ENCODE measurements at regions not wholly inside any gene's neighbourhood (a gene's known extent, or its start where the extent isn't known, plus 50 kb on each side); places are given as distances from the start of the nearest gene placed in this dataset.

DNA sequence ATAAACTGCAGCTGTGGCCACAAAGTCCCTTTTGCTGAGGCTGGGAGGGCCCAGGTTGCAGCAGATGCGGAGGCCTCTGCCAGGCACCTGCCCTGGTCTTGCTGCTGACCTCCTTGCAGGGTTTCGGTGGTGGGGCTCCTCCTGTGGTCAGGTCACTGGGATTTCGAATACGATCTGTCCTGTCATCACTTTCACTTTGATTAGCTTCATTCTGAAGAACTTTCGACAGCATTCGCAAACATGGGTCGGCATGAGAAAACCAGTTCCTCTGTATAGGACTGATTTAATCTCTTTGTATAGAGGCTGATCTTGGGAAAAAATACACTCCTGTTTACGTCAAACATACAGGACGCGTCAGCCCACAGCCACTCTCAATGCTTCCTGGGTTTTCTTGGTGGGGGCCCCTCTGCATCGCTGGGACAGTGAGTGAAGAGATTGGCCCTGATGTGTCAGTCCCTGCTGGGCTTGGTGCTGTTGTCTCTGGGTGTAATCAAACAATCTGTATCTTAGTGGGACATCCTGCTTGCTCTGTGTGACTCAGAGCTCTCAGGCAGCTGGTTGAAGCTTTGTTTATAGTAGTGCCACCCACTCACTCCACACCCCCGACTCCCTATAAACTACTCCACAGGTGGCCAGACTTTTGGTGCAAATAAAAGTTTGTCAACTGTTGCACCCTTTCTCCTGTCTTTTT is 209.4 kb upstream of the CXCR4 start:
- TF ChIP-seq ZNF384 (IDR thresholded peaks at IDR 0.05) = no peak
- no peak for TF ChIP-seq ARNT (IDR thresholded peaks at IDR 0.05)
- no peak for TF ChIP-seq NFRKB (IDR thresholded peaks at IDR 0.05)
- no peak for TF ChIP-seq FOXA1 (IDR thresholded peaks at IDR 0.05)
- no peak for TF ChIP-seq FOXK2 (IDR thresholded peaks at IDR 0.05)
- no peak for TF ChIP-seq SUZ12 (IDR thresholded peaks at IDR 0.05)
- no peak for TF ChIP-seq ELF4 (IDR thresholded peaks at IDR 0.05)
- TF ChIP-seq CTBP1 (IDR thresholded peaks at IDR 0.05; ENCODE audit: borderline replicate concordance) = no peak
- TF ChIP-seq HDGF (IDR thresholded peaks at IDR 0.05; ENCODE audit: borderline replicate concordance) = no peak
- TF ChIP-seq FOXM1 (IDR thresholded peaks at IDR 0.05; ENCODE audit: borderline replicate concordance) = no peak
- no peak for TF ChIP-seq L3MBTL2 (conservative IDR thresholded peaks at IDR 0.05)
- TF ChIP-seq TARDBP (IDR thresholded peaks at IDR 0.05) = no peak
- peak; percentile 9 for DNase-seq (ENCODE audit: extremely low spot score)
- ChIA-PET POLR2A (no interaction called here), CTCF (no interaction called here)

DNA sequence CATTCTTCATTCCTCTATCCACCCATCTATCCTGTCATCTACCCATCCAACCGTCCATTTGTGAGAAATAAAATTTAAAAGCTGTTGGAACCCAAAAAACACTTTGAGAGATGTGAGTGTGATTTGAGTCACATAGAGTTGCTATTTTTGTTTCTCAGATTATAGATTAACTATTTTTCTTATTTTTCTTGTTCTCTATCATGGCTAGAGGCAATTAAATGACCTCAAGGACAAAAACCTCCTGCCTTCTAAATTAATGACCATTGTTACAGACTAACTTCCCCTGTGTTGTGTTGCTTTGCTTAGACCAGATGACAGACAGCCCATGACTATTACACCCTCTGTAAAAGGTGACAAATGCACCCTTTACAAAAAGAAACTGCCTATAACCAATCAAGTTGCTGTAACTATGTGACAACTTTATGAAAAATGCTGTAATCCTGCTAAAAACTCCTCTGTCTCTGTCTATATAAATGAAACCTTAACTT is 207.9 kb upstream of the CXCR4 start:
- CTCF ChIA-PET = no interaction called here

DNA sequence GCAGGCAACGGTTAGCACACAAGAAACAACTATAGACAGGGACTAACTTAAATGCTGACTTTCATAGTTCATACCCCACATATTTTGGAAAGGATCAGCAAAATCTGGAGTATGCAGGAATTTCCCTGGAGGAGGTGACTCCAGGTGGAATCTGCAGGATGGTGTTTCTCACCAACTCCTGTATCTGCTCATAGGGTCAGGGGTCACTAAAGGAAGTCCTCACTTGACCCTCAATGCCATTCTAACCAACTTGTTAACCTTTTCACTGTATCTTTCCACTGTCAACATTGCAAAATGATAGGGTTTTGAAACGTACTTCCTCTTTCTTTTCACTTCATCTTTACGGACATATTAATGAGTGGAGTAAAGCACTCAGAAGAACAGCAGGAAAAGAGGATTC is 207.0 kb upstream of the CXCR4 start:
- POLR2A ChIA-PET = no interaction called here

More for the DNA sequence above, 207.9 kb upstream of the CXCR4 start:
- no peak for DNase-seq (ENCODE audit: extremely low spot score)
- POLR2A ChIA-PET = no interaction called here
- no peak for TF ChIP-seq NFRKB (IDR thresholded peaks at IDR 0.05)

DNA sequence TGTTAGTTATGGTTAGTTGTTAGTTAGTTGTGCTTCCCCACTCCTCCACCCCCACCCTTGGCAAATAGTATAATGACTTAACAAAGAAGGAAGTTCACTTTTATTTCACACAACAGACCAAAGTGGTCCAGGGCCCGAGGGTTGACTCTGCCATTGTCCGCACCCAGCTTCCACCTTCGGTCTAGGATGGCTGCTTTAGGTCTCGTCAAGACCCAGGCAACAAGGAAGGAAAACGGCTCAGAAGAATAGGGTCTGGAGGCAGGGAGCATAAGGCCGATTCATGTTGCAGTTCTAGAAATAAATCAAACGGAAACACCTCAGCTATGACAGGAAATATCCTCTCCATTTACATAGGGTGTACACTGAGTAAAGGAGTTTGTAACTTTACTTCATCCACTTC is 206.0 kb upstream of the CXCR4 start:
- no peak for DNase-seq (ENCODE audit: extremely low spot score)
- CTCF ChIA-PET = no interaction called here
- TF ChIP-seq ELF4 (IDR thresholded peaks at IDR 0.05) (no peak), FOXK2 (IDR thresholded peaks at IDR 0.05) (no peak), ARNT (IDR thresholded peaks at IDR 0.05) (no peak), PKNOX1 (IDR thresholded peaks at IDR 0.05) (no peak), ZNF384 (IDR thresholded peaks at IDR 0.05) (no peak), SUZ12 (IDR thresholded peaks at IDR 0.05) (no peak), FOXM1 (IDR thresholded peaks at IDR 0.05; ENCODE audit: borderline replicate concordance) (no peak), BHLHE40 (IDR thresholded peaks at IDR 0.05; ENCODE audit: borderline replicate concordance) (no peak), CTBP1 (IDR thresholded peaks at IDR 0.05; ENCODE audit: borderline replicate concordance) (no peak), L3MBTL2 (conservative IDR thresholded peaks at IDR 0.05) (no peak), NFRKB (IDR thresholded peaks at IDR 0.05) (no peak)
- POLR2A ChIA-PET = no interaction called here

More for the DNA sequence above, 207.0 kb upstream of the CXCR4 start:
- no peak for DNase-seq (ENCODE audit: extremely low spot score)
- CTCF ChIA-PET = no interaction called here
- TF ChIP-seq SP1 (IDR thresholded peaks at IDR 0.05) = no peak
- TF ChIP-seq ZNF384 (IDR thresholded peaks at IDR 0.05) = no peak
- no peak for TF ChIP-seq FOXM1 (IDR thresholded peaks at IDR 0.05; ENCODE audit: borderline replicate concordance)
- no peak for TF ChIP-seq TARDBP (IDR thresholded peaks at IDR 0.05)
- TF ChIP-seq LEF1 (IDR thresholded peaks at IDR 0.05; ENCODE audit: borderline replicate concordance) = no peak
- TF ChIP-seq L3MBTL2 (conservative IDR thresholded peaks at IDR 0.05) = no peak
- no peak for TF ChIP-seq CTBP1 (IDR thresholded peaks at IDR 0.05; ENCODE audit: borderline replicate concordance)
- no peak for TF ChIP-seq NFRKB (IDR thresholded peaks at IDR 0.05)
- no peak for TF ChIP-seq SUZ12 (IDR thresholded peaks at IDR 0.05)
- no peak for TF ChIP-seq ARNT (IDR thresholded peaks at IDR 0.05)
- TF ChIP-seq ELF4 (IDR thresholded peaks at IDR 0.05) = no peak
- TF ChIP-seq FOXK2 (IDR thresholded peaks at IDR 0.05) = no peak
- no peak for TF ChIP-seq PKNOX1 (IDR thresholded peaks at IDR 0.05)
- TF ChIP-seq HDGF (IDR thresholded peaks at IDR 0.05; ENCODE audit: borderline replicate concordance) = no peak
- no peak for TF ChIP-seq BHLHE40 (IDR thresholded peaks at IDR 0.05; ENCODE audit: borderline replicate concordance)
- TF ChIP-seq FOXA1 (IDR thresholded peaks at IDR 0.05) = no peak

DNA sequence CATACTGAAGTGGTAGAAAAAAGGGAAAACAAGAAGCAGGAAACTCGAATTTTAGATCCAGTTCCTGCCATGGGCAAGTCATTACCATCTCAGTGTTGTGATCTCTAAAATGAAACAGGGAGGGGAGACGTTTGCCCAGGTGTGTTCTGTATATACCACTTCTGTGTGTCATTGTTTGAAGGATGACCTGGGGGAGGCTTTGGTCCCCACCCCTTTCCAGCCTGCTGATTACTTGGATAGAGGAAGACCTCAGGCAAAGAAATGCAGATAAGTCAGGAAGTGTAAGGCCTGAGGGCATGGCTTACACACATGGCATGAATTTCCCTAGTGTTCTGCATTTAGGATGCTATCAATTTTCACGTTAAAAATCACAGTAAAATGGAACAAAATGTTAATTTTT is 205.2 kb upstream of the CXCR4 start:
- ChIA-PET CTCF (no interaction called here), POLR2A (no interaction called here)
- TF ChIP-seq SUZ12 (IDR thresholded peaks at IDR 0.05) = no peak
- no peak for TF ChIP-seq LEF1 (IDR thresholded peaks at IDR 0.05; ENCODE audit: borderline replicate concordance)
- TF ChIP-seq ZNF384 (IDR thresholded peaks at IDR 0.05) = no peak
- no peak for TF ChIP-seq ARNT (IDR thresholded peaks at IDR 0.05)
- TF ChIP-seq FOXM1 (IDR thresholded peaks at IDR 0.05; ENCODE audit: borderline replicate concordance) = no peak
- TF ChIP-seq CTBP1 (IDR thresholded peaks at IDR 0.05; ENCODE audit: borderline replicate concordance) = no peak
- TF ChIP-seq SP1 (IDR thresholded peaks at IDR 0.05) = no peak
- no peak for TF ChIP-seq HDGF (IDR thresholded peaks at IDR 0.05; ENCODE audit: borderline replicate concordance)
- TF ChIP-seq NFRKB (IDR thresholded peaks at IDR 0.05) = no peak
- TF ChIP-seq FOXA1 (IDR thresholded peaks at IDR 0.05) = no peak
- TF ChIP-seq BHLHE40 (IDR thresholded peaks at IDR 0.05; ENCODE audit: borderline replicate concordance) = no peak
- no peak for TF ChIP-seq TARDBP (IDR thresholded peaks at IDR 0.05)
- no peak for TF ChIP-seq FOXK2 (IDR thresholded peaks at IDR 0.05)
- TF ChIP-seq ELF4 (IDR thresholded peaks at IDR 0.05) = no peak
- TF ChIP-seq L3MBTL2 (conservative IDR thresholded peaks at IDR 0.05) = no peak
- no peak for TF ChIP-seq PKNOX1 (IDR thresholded peaks at IDR 0.05)
- no peak for DNase-seq (ENCODE audit: extremely low spot score)

DNA sequence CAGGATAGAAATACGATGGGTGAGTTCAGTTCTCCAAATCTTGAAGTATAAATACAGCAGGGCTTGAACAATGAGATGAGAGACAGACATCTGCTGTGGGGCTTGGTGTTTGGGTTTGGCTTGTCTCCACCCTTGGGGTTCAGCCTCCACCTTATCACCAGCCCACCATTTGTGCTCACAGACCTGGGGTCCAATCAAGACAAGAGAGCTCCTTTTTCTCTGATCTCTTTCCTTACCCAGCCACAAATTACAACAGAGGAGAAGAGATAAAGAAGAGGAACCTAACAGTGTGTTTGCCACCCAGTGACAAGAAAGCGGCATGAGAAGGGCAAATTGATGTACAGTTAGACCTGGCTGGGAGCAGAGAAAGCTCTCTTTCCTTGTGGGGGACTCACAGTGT is 204.5 kb upstream of the CXCR4 start:
- ChIA-PET CTCF (no interaction called here), POLR2A (no interaction called here)
- DNase-seq (ENCODE audit: extremely low spot score) = no peak
- TF ChIP-seq ELF4 (IDR thresholded peaks at IDR 0.05) (no peak), FOXM1 (IDR thresholded peaks at IDR 0.05; ENCODE audit: borderline replicate concordance) (no peak), FOXK2 (IDR thresholded peaks at IDR 0.05) (no peak), L3MBTL2 (conservative IDR thresholded peaks at IDR 0.05) (no peak), SUZ12 (IDR thresholded peaks at IDR 0.05) (no peak), CTBP1 (IDR thresholded peaks at IDR 0.05; ENCODE audit: borderline replicate concordance) (no peak), ARNT (IDR thresholded peaks at IDR 0.05) (no peak), LEF1 (IDR thresholded peaks at IDR 0.05; ENCODE audit: borderline replicate concordance) (no peak), HDGF (IDR thresholded peaks at IDR 0.05; ENCODE audit: borderline replicate concordance) (no peak), TARDBP (IDR thresholded peaks at IDR 0.05) (no peak), FOXA1 (IDR thresholded peaks at IDR 0.05) (no peak), BHLHE40 (IDR thresholded peaks at IDR 0.05; ENCODE audit: borderline replicate concordance) (no peak), PKNOX1 (IDR thresholded peaks at IDR 0.05) (no peak), NFRKB (IDR thresholded peaks at IDR 0.05) (no peak), ZNF384 (IDR thresholded peaks at IDR 0.05) (no peak), SP1 (IDR thresholded peaks at IDR 0.05) (no peak)

Measured in HEK293T (cell line).